Fibroblast of mammary gland (primary cell): ENCODE measurements at regions not wholly inside any gene's neighbourhood (a gene's known extent, or its start where the extent isn't known, plus 50 kb on each side); places are given as distances from the start of the nearest gene placed in this dataset.

Experiments used
- DNase-seq: peaks from one replicate; pipeline ENCODE4 v3.0.0-alpha.2; 2010; ENCODE audit warnings: low read depth
- H3K4me3 ChIP-seq: 2 replicates; pipeline ENCODE4 v1.5.1; 2011; ENCODE audit warnings: low read depth, mild to moderate bottlenecking, low read length, moderate library complexity; ENCODE audit not compliant: control insufficient read depth
- TF ChIP-seq, protein P1 (sequence below): conservative IDR thresholded peaks from 2 replicates; pipeline ENCODE4 v1.5.1; 2011; ENCODE audit warnings: low read depth, low read length, inconsistent platforms; ENCODE audit not compliant: control insufficient read depth, insufficient read depth

DNA sequence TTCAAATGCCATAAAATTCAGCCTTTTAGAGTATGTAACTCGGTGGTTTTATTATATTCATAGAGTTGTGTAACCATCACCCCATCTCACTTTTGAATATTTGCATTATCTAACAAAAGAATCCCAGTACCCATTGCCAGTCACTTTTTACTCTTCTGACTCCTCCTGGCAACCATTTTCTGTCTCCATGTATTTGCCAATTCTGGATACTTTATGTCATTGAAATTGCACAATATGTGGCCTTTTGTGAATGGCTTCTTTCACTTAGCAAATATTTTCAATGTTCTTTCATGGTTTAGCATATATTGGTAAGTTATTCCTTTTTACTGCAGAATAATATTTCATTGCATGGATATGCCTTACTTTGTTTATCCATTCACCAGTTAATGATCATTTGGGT lies 79.9 kb downstream of the SLIT2 start:
- DNase-seq, result peak; percentile 37
- TF ChIP-seq, protein P1, sequence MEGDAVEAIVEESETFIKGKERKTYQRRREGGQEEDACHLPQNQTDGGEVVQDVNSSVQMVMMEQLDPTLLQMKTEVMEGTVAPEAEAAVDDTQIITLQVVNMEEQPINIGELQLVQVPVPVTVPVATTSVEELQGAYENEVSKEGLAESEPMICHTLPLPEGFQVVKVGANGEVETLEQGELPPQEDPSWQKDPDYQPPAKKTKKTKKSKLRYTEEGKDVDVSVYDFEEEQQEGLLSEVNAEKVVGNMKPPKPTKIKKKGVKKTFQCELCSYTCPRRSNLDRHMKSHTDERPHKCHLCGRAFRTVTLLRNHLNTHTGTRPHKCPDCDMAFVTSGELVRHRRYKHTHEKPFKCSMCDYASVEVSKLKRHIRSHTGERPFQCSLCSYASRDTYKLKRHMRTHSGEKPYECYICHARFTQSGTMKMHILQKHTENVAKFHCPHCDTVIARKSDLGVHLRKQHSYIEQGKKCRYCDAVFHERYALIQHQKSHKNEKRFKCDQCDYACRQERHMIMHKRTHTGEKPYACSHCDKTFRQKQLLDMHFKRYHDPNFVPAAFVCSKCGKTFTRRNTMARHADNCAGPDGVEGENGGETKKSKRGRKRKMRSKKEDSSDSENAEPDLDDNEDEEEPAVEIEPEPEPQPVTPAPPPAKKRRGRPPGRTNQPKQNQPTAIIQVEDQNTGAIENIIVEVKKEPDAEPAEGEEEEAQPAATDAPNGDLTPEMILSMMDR, result no peak
- H3K4me3 ChIP-seq, result no peak overlapping the region

DNA sequence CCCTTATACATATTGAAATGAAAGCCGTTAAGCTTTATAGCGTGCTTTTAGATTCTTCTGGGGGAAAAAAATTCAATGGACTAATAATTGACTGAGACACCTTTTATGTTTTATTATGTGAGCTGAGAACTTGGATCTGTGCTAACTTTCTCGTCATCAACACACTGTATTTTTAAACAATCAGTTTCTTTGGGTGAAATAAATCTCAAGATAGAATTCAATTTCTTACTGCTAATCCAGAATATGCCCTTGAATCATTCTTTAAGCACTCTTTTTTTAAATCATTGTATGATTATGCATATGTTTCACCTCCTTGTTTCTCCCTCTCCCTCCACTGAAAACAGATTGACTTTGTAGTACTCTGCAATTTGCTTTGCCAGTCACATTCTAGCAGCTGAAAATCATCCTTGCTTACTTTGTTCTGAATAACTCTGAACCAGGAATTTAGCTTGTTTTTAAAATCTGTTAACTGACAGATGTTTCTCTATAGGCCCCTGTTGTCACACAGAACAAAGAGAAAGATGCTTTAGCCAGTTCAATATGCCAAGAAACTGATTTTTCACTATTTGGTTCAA lies 81.5 kb downstream of the SLIT2 start:
- TF ChIP-seq, protein P1, result no peak
- DNase-seq, result no peak
- no peak overlapping the region for H3K4me3 ChIP-seq

DNA sequence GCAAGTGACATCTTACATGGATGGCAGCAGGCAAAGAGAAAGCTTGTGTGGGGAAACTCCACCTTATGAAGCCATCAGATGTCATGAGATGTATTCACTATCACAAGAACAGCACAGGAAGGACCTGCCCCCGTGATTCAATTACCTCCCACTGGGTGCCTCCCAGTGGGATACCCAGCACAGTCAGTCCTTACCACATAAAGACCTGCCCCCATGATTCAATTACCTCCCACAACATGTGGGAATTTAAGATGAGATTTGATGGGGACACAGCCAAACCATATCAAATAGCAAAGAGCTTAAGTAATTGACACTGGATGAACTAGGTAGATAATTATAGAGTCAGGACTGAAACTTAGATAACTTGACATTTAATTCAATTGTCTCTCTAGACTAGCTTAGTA lies 85.6 kb downstream of the SLIT2 start:
- TF ChIP-seq, protein P1, result no peak
- H3K4me3 ChIP-seq, result no peak overlapping the region
- peak; percentile 72 for DNase-seq

DNA sequence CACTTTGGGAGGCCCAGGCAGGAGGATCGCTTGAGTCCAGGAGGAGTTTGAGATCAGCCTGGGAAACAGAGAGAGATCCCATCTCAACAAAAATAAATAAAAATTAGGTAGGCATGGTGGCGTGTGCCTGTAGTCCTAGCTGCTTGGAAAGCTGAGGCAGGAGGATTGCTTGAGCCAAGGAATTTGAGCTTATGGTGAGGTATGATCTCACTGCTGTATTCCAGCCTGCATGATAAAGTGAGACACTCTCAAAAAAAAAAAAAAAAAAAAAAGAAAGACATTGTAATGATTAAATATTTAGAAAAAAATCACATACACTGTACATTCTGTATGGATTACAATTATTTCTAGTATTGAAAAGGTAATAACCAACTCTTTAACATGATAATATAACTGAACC lies 87.1 kb downstream of the SLIT2 start:
- peak; percentile 22 for DNase-seq
- TF ChIP-seq, protein P1, result no peak
- no peak overlapping the region for H3K4me3 ChIP-seq

GRCh38 chr4:20341134-20341738 lies 89.5 kb downstream of the SLIT2 start:
- TF ChIP-seq, protein P1, result no peak
- DNase-seq, result no peak
- H3K4me3 ChIP-seq, result no peak overlapping the region

DNA sequence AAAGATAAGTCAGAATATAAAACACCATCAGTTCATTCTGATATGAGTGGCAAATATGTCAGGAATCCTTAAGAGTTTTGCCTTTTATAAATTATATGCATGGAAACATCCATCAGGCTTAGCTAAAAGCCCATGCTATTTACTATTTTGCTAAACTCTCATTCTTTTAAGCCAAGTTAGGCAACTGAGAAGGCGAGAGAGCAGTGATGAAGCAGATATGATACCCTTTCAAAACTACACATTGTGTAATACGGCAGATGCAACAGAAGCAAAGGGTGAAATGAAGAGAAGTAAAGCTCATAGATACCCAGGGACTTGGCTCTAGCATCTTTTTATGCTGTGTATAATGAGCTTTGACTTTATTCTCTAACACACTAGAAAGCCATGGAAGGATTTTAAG lies 95.8 kb downstream of the SLIT2 start:
- DNase-seq, result no peak
- H3K4me3 ChIP-seq, result no peak overlapping the region
- TF ChIP-seq, protein P1, result no peak
